Spinal cord (tissue), 9 donors: ENCODE measurements at regions not wholly inside any gene's neighbourhood (a gene's known extent, or its start where the extent isn't known, plus 50 kb on each side); places are given as distances from the start of the nearest gene placed in this dataset.
A peak's percentile ranks its signal among the peaks of the same experiment; 100 is the strongest.
"Not testable (repeated sequence)": the region's sequence is repeated elsewhere in the genome, so short reads cannot be mapped to it uniquely, and the experiment has no call there.

Experiments used
- DNase-seq, 6 donors: peaks; one replicate each; pipeline versions ENCODE4 v3.0.0 to v3.0.0-alpha.2; 2013 to 2015; ENCODE audit warnings: low spot score in 6 of 6, low read depth in 4 of 6
- H3K27ac ChIP-seq: one replicate; pipeline ENCODE4 v1.5.1; 2013; ENCODE audit warnings: low read depth, low read length, control low read depth
- H3K27me3 ChIP-seq: one replicate; pipeline ENCODE4 v1.6.1; 2013; ENCODE audit warnings: low read length; ENCODE audit not compliant: control insufficient read depth, insufficient read depth
- H3K36me3 ChIP-seq: one replicate; pipeline ENCODE4 v1.6.1; 2013; ENCODE audit warnings: low read length; ENCODE audit not compliant: control insufficient read depth, insufficient read depth
- H3K4me1 ChIP-seq: one replicate; pipeline ENCODE4 v1.6.1; 2013; ENCODE audit warnings: low read length; ENCODE audit not compliant: control insufficient read depth, insufficient read depth
- H3K4me3 ChIP-seq: one replicate; pipeline ENCODE4 v1.5.1; 2013; ENCODE audit warnings: low read depth, low read length, control low read depth
- H3K9me3 ChIP-seq: one replicate; pipeline ENCODE4 v1.6.1; 2013; ENCODE audit warnings: low read length; ENCODE audit not compliant: control insufficient read depth, insufficient read depth
- WGBS: methylation state at CpG from one replicate; pipeline ENCODE4 v1.1.5; 2013; ENCODE audit warnings: missing lambda C conversion rate; ENCODE audit not compliant: insufficient coverage; 5-methylcytosine and 5-hydroxymethylcytosine counted together
- donor health status: healthy.

GRCh38 chr15:66635006-66635405, 67.0 kb upstream of the SMAD6 start:
- H3K9me3 ChIP-seq, result no peaks in the 10 kb centered on the region
- peaks cover 31% of the 10 kb centered on the region for H3K4me1 ChIP-seq
- 80% methylated on average over 2 of the region's 5 CpGs for WGBS
- no peaks in the 10 kb centered on the region for H3K36me3 ChIP-seq
- H3K4me3 ChIP-seq, result no peak overlapping the region
- no peak for DNase-seq
- H3K27ac ChIP-seq, result no peak overlapping the region
- no peaks in the 10 kb centered on the region for H3K27me3 ChIP-seq

- H3K36me3 ChIP-seq, result no peaks in the 10 kb centered on the region
- 78% methylated on average over 3 of the region's 4 CpGs for WGBS
- DNase-seq, result no peak
These were observed 66.2 kb upstream of the SMAD6 start for GRCh38 chr15:66635817-66636216.

GRCh38 chr15:66637044-66637443, 65.0 kb upstream of the SMAD6 start:
- WGBS, result 98% methylated on average over 5 of the region's 9 CpGs
- not testable (repeated sequence) for H3K9me3 ChIP-seq, DNase-seq, H3K36me3 ChIP-seq, H3K27me3 ChIP-seq, H3K27ac ChIP-seq, H3K4me3 ChIP-seq
- H3K4me1 ChIP-seq, result peaks cover 17% of the 10 kb centered on the region

More at GRCh38 chr15:66635817-66636216, 66.2 kb upstream of the SMAD6 start:
- Histone ChIP-seq H3K4me1 (peaks cover 26% of the 10 kb centered on the region), H3K27me3 (no peaks in the 10 kb centered on the region), H3K4me3 (no peak overlapping the region), H3K9me3 (no peaks in the 10 kb centered on the region), H3K27ac (no peak overlapping the region)

GRCh38 chr15:66638377-66638776, 63.7 kb upstream of the SMAD6 start:
- no peaks in the 10 kb centered on the region for H3K9me3 ChIP-seq
- H3K4me1 ChIP-seq, result peaks cover 5% of the 10 kb centered on the region
- H3K27me3 ChIP-seq, result no peaks in the 10 kb centered on the region
- no peak for DNase-seq
- 94% methylated on average over 6 of the region's 6 CpGs for WGBS
- H3K36me3 ChIP-seq, result no peaks in the 10 kb centered on the region
- no peak overlapping the region for H3K27ac ChIP-seq
- H3K4me3 ChIP-seq, result no peak overlapping the region

GRCh38 chr15:66641485-66642315, 60.3 kb upstream of the SMAD6 start:
- no peaks in the 10 kb centered on the region for H3K27me3 ChIP-seq
- WGBS, result 95% methylated on average over 5 of the region's 5 CpGs
- H3K36me3 ChIP-seq, result no peaks in the 10 kb centered on the region
- peaks cover 19% of the 10 kb centered on the region for H3K4me1 ChIP-seq
- no peak for DNase-seq
- no peak overlapping the region for H3K4me3 ChIP-seq
- no peak overlapping the region for H3K27ac ChIP-seq
- H3K9me3 ChIP-seq, result no peaks in the 10 kb centered on the region

GRCh38 chr15:66642514-66642913, 59.5 kb upstream of the SMAD6 start:
- H3K9me3 ChIP-seq, result no peaks in the 10 kb centered on the region
- 67% methylated on average over 1 of the region's 3 CpGs for WGBS
- peaks cover 26% of the 10 kb centered on the region for H3K4me1 ChIP-seq
- H3K27ac ChIP-seq, result no peak overlapping the region
- DNase-seq, result no peak
- no peaks in the 10 kb centered on the region for H3K27me3 ChIP-seq
- no peaks in the 10 kb centered on the region for H3K36me3 ChIP-seq
- no peak overlapping the region for H3K4me3 ChIP-seq

GRCh38 chr15:66643033-66643432, 59.0 kb upstream of the SMAD6 start:
- H3K27ac ChIP-seq, result no peak overlapping the region
- H3K9me3 ChIP-seq, result no peaks in the 10 kb centered on the region
- WGBS, result 100% methylated on average over 1 of the region's 2 CpGs
- no peak for DNase-seq
- no peaks in the 10 kb centered on the region for H3K36me3 ChIP-seq
- no peak overlapping the region for H3K4me3 ChIP-seq
- no peaks in the 10 kb centered on the region for H3K27me3 ChIP-seq
- H3K4me1 ChIP-seq, result peaks cover 31% of the 10 kb centered on the region

- Histone ChIP-seq H3K9me3 (no peaks in the 10 kb centered on the region), H3K4me3 (no peak overlapping the region), H3K27me3 (no peaks in the 10 kb centered on the region), H3K36me3 (no peaks in the 10 kb centered on the region), H3K4me1 (peaks cover 31% of the 10 kb centered on the region), H3K27ac (peak overlapping the region; percentile 10)
- WGBS, result 87% methylated on average over 6 of the region's 13 CpGs
- DNase-seq, result no peak
These were observed 57.8 kb upstream of the SMAD6 start for GRCh38 chr15:66644000-66644787.

- H3K36me3 ChIP-seq, result no peaks in the 10 kb centered on the region
- H3K9me3 ChIP-seq, result no peaks in the 10 kb centered on the region
- peaks cover 35% of the 10 kb centered on the region for H3K4me1 ChIP-seq
- DNase-seq, result no peak
- H3K27me3 ChIP-seq, result no peaks in the 10 kb centered on the region
- H3K4me3 ChIP-seq, result no peak overlapping the region
- 73% methylated on average over 5 of the region's 5 CpGs for WGBS
- H3K27ac ChIP-seq, result peak overlapping the region; percentile 10
These were observed 57.2 kb upstream of the SMAD6 start for GRCh38 chr15:66644869-66645268.
